ENCODE measurements at regions not wholly inside any gene's neighbourhood (a gene's known extent, or its start where the extent isn't known, plus 50 kb on each side); places are given as distances from the start of the nearest gene placed in this dataset.
"Not testable (repeated sequence)": the region's sequence is repeated elsewhere in the genome, so short reads cannot be mapped to it uniquely, and the experiment has no call there.

GRCh38 chr3:107458871-107459270 is 63.9 kb upstream of the BBX start:
- Mint-ChIP-seq H3K4me3 (no peak overlapping the region), H3K36me3 (ENCODE audit: low read depth) (no peaks in the 10 kb centered on the region), H3K27ac (no peak overlapping the region), H3K4me1 (no peaks in the 10 kb centered on the region), H3K27me3 (ENCODE audit: low read depth, poor library complexity) (peaks cover 3% of the 10 kb centered on the region), H3K9me3 (no peaks in the 10 kb centered on the region)
- no peak for DNase-seq
- TF ChIP-seq CTCF (IDR thresholded peaks at IDR 0.05): no peak

GRCh38 chr3:107461721-107462120 is 61.0 kb upstream of the BBX start:
- H3K27ac Mint-ChIP-seq: no peak overlapping the region

GRCh38 chr3:107464037-107464436 is 58.7 kb upstream of the BBX start:
- no peak for DNase-seq
- H3K27ac Mint-ChIP-seq: peak overlapping the region; percentile 3
- TF ChIP-seq CTCF (IDR thresholded peaks at IDR 0.05): no peak
- H3K27me3 Mint-ChIP-seq (ENCODE audit: low read depth, poor library complexity): no peaks in the 10 kb centered on the region
- peaks cover 4% of the 10 kb centered on the region for H3K4me1 Mint-ChIP-seq
- H3K4me3 Mint-ChIP-seq: no peak overlapping the region
- no peaks in the 10 kb centered on the region for H3K9me3 Mint-ChIP-seq
- H3K36me3 Mint-ChIP-seq (ENCODE audit: low read depth): no peaks in the 10 kb centered on the region

More at GRCh38 chr3:107461721-107462120, 61.0 kb upstream of the BBX start:
- no peak for DNase-seq
- Mint-ChIP-seq H3K4me3 (no peak overlapping the region), H3K9me3 (no peaks in the 10 kb centered on the region), H3K36me3 (ENCODE audit: low read depth) (no peaks in the 10 kb centered on the region), H3K4me1 (peaks cover 4% of the 10 kb centered on the region), H3K27me3 (ENCODE audit: low read depth, poor library complexity) (peaks cover 3% of the 10 kb centered on the region)
- no peak for TF ChIP-seq CTCF (IDR thresholded peaks at IDR 0.05)

- no peak for DNase-seq
- H3K36me3 Mint-ChIP-seq (ENCODE audit: low read depth): no peaks in the 10 kb centered on the region
- peaks cover 4% of the 10 kb centered on the region for H3K4me1 Mint-ChIP-seq
- TF ChIP-seq CTCF (IDR thresholded peaks at IDR 0.05): no peak
- H3K4me3 Mint-ChIP-seq: no peak overlapping the region
- H3K27ac Mint-ChIP-seq: no peak overlapping the region
- H3K27me3 Mint-ChIP-seq (ENCODE audit: low read depth, poor library complexity): no peaks in the 10 kb centered on the region
- H3K9me3 Mint-ChIP-seq: no peaks in the 10 kb centered on the region
Observed at GRCh38 chr3:107465064-107465631, 57.6 kb upstream of the BBX start.

- TF ChIP-seq CTCF (IDR thresholded peaks at IDR 0.05): no peak
- Mint-ChIP-seq H3K27me3 (ENCODE audit: low read depth, poor library complexity) (peaks cover 4% of the 10 kb centered on the region), H3K27ac (no peak overlapping the region), H3K4me3 (no peak overlapping the region), H3K36me3 (ENCODE audit: low read depth) (no peaks in the 10 kb centered on the region), H3K9me3 (peaks cover 27% of the 10 kb centered on the region), H3K4me1 (peaks cover 7% of the 10 kb centered on the region)
- no peak for DNase-seq
Observed at GRCh38 chr3:107468782-107469181, 54.0 kb upstream of the BBX start.

GRCh38 chr3:107470496-107470895 is 52.3 kb upstream of the BBX start:
- peak; percentile 6 for DNase-seq
- H3K36me3 Mint-ChIP-seq (ENCODE audit: low read depth); H3K27ac Mint-ChIP-seq; H3K27me3 Mint-ChIP-seq (ENCODE audit: low read depth, poor library complexity); H3K4me3 Mint-ChIP-seq; H3K4me1 Mint-ChIP-seq: not testable (repeated sequence)
- H3K9me3 Mint-ChIP-seq: peaks cover 40% of the 10 kb centered on the region
